ENCODE measurements at regions not wholly inside any gene's neighbourhood (a gene's known extent, or its start where the extent isn't known, plus 50 kb on each side); places are given as distances from the start of the nearest gene placed in this dataset.
"Not testable (repeated sequence)": the region's sequence is repeated elsewhere in the genome, so short reads cannot be mapped to it uniquely, and the experiment has no call there.

DNA sequence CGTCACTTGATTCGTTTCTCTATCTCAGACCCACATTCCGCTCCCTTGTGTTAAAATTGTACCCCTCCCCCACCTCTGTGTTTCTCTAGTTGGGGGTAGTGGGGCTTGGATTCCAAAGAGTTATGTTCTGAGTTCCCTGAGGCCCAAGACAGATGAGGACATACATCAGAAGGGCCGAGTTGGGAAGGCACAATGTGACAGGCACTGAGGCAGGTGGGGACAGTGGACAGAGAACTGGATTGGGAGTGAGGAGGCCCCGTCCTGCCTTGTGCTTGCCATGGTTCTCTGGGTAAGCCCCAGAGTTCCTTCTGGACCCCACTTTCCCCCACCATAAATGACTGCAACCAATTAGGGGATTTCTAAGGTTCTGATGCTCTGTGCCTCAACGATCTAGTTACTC lies 80.5 kb upstream of the ETV3 start:
- Mint-ChIP-seq H3K27ac (no peak overlapping the region), H3K4me1 (ENCODE audit: low read depth) (no peaks in the 10 kb centered on the region), H3K36me3 (ENCODE audit: low read depth) (no peaks in the 10 kb centered on the region), H3K9me3 (peaks cover 11% of the 10 kb centered on the region), H3K4me3 (no peak overlapping the region), H3K27me3 (ENCODE audit: low read depth) (peaks cover 29% of the 10 kb centered on the region)

DNA sequence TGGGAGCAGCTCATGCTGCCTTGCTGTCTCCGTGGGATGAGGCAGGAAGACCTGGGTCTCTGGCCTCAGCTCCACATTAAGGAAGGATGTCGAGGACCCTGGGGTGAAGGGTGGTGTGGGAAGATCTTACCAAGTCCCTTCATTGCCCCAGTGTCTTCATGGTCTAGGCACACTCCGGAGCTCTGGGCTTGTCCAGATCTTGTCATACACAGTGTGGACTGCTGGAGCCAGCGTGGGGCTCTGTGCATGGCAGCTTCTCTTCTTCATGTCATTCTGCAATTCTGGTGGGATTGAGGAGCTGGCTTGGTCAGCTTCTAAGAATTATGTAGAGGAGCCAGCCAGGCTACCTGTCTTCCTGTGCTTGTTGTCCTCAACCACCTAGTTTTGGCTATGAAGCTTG lies 79.3 kb upstream of the ETV3 start:
- Mint-ChIP-seq H3K4me1 (ENCODE audit: low read depth) (no peaks in the 10 kb centered on the region), H3K4me3 (no peak overlapping the region), H3K9me3 (peaks cover 23% of the 10 kb centered on the region), H3K36me3 (ENCODE audit: low read depth) (no peaks in the 10 kb centered on the region), H3K27me3 (ENCODE audit: low read depth) (peaks cover 32% of the 10 kb centered on the region), H3K27ac (no peak overlapping the region)

DNA sequence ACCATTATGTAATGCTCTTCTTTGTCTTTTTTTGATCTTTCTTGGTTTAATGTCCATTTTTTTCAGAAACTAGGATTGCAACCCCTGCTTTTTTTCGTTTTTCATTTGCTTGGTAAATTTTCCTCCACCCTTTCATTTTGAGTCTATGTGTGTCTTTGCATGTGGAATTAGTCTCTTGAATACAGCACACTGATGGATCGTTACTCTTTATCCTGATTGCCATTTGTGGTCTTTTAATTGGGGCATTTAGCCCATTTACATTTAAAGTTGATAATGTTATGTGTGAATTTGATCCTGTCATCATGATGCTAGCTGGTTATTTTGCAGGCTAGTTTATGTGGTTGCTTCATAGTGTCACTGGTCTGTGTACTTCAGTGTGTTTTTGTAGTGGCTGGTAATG lies 75.6 kb upstream of the ETV3 start:
- Mint-ChIP-seq H3K27me3 (ENCODE audit: low read depth) (peaks cover 29% of the 10 kb centered on the region), H3K9me3 (peaks cover 24% of the 10 kb centered on the region), H3K4me1 (ENCODE audit: low read depth) (no peaks in the 10 kb centered on the region), H3K36me3 (ENCODE audit: low read depth) (no peaks in the 10 kb centered on the region), H3K4me3 (no peak overlapping the region), H3K27ac (no peak overlapping the region)

DNA sequence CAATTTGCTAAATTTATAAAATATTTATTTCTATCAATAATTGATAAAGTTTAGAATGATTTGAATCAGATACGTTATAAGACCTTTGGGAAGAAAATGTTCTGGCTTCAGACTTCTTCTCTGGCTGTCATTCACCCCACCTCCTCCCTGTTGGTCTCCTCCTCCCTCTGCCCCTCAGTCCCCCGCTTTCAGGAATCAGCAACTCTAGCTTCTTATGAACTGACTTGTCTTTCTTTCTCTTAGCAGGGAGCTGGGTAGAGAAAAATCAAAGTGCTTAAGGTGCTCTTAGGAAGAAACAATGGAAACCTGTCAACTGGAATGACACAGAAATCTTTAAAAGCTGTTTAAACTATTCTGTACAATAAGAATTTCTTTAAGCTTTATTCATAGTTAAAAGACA lies 71.3 kb upstream of the ETV3 start:
- Mint-ChIP-seq H3K4me3 (no peak overlapping the region), H3K27me3 (ENCODE audit: low read depth) (peaks cover 32% of the 10 kb centered on the region), H3K27ac (no peak overlapping the region), H3K4me1 (ENCODE audit: low read depth) (no peaks in the 10 kb centered on the region), H3K36me3 (ENCODE audit: low read depth) (no peaks in the 10 kb centered on the region), H3K9me3 (peaks cover 20% of the 10 kb centered on the region)

DNA sequence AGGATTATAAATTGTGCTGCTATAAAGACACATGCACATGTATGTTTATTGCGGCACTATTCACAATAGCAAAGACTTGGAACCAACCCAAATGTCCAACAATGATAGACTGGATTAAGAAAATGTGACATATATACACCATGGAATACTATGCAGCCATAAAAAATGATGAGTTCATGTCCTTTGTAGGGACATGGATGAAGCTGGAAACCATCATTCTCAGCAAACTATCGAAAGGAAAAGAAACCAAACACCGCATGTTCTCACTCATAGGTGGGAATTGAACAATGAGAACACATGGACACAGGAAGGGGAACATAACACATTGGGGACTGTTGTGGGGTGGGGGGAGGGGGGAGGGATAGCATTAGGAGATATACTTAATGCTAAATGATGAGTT lies 67.8 kb upstream of the ETV3 start:
- peaks cover 16% of the 10 kb centered on the region for H3K27me3 Mint-ChIP-seq (ENCODE audit: low read depth)
- H3K27ac Mint-ChIP-seq; H3K9me3 Mint-ChIP-seq; H3K36me3 Mint-ChIP-seq (ENCODE audit: low read depth); H3K4me1 Mint-ChIP-seq (ENCODE audit: low read depth); H3K4me3 Mint-ChIP-seq: not testable (repeated sequence)

DNA sequence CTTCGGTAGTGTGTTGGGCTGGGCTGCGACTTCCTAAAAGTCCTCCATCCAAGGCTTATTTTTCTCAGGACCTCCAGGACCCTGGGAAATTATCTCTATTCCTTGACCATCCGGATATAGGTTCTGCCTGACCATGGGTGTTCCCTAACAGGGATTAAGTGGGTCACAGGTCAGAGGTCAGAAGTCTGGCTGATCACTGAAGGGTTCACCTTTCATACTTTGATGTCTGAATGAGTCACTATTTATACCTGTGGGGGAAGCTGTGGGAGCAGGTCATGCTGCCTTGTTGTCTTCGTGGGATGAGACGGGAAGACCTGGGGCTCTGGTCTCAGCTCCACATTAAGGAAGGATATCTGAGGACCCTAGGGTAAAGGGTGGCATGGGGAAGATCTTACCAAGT lies 65.0 kb upstream of the ETV3 start:
- H3K27ac Mint-ChIP-seq, result no peak overlapping the region
- H3K36me3 Mint-ChIP-seq (ENCODE audit: low read depth), result no peaks in the 10 kb centered on the region
- no peaks in the 10 kb centered on the region for H3K4me1 Mint-ChIP-seq (ENCODE audit: low read depth)
- H3K4me3 Mint-ChIP-seq, result no peak overlapping the region
- H3K9me3 Mint-ChIP-seq, result no peaks in the 10 kb centered on the region
- peaks cover 13% of the 10 kb centered on the region for H3K27me3 Mint-ChIP-seq (ENCODE audit: low read depth)

DNA sequence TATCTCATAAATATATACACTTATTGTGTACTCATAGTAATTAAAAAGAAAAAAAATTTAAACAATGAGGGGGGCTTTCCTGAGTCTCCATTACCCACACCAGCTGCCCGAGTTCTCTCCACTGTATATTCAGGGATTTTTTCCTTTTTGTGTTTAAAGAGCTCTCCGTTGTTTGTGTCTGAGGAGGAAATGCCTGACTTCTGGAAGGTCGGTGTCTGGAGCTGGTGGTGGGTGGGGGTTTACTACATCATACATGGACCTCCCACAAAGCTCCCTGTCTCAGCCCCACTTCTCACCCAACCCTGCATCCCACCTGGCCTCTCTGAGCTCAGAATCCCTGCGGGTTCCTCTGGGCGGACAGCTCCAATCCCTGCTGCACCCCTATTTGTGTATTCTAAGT lies 64.1 kb upstream of the ETV3 start:
- Mint-ChIP-seq H3K27ac (no peak overlapping the region), H3K36me3 (ENCODE audit: low read depth) (no peaks in the 10 kb centered on the region), H3K9me3 (no peaks in the 10 kb centered on the region), H3K4me3 (no peak overlapping the region), H3K4me1 (ENCODE audit: low read depth) (no peaks in the 10 kb centered on the region), H3K27me3 (ENCODE audit: low read depth) (peaks cover 12% of the 10 kb centered on the region)

DNA sequence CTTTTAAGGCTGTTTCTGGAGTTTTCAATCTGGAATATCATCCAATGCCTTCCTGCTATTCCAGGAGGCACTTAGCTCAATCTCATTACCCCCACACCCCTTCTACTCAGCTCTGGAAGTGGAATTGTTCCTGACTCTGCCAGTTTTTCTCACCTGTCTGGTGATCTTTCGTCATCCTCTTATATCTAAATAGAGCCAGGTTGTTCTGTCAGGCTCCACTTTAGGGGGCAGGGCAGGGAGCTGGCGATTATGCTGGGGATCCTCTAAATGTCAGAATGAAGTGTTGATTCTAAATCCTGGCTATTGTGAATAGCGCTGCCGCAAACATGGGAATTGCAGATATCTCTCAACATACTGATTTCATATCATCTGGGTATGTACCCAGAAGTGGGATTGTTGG lies 63.6 kb upstream of the ETV3 start:
- Mint-ChIP-seq H3K27me3 (ENCODE audit: low read depth) (peaks cover 12% of the 10 kb centered on the region), H3K4me1 (ENCODE audit: low read depth) (no peaks in the 10 kb centered on the region), H3K36me3 (ENCODE audit: low read depth) (no peaks in the 10 kb centered on the region), H3K9me3 (no peaks in the 10 kb centered on the region), H3K27ac (no peak overlapping the region), H3K4me3 (no peak overlapping the region)

DNA sequence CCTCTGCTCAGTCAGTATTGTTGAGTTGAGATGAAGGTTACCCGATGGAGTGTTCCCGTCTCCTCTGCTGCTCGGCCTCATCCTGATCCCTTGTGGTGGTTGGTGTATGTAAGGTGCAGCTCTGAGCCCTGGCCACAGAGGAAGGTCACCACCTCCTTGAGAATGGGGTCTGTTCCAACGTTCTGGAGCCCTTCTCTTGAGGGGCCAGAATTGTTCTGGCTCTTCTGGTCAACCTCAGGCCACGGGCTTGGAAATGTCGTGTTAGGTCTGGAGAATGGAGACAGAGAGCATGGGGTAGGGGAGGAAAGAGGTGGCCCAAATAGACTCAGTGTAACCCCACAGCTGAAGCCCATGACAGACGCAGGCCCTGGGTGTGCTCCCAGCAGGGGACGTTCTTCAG lies 62.3 kb upstream of the ETV3 start:
- Mint-ChIP-seq H3K27me3 (ENCODE audit: low read depth) (peaks cover 22% of the 10 kb centered on the region), H3K27ac (no peak overlapping the region), H3K4me1 (ENCODE audit: low read depth) (no peaks in the 10 kb centered on the region), H3K9me3 (no peaks in the 10 kb centered on the region), H3K36me3 (ENCODE audit: low read depth) (no peaks in the 10 kb centered on the region), H3K4me3 (no peak overlapping the region)

DNA sequence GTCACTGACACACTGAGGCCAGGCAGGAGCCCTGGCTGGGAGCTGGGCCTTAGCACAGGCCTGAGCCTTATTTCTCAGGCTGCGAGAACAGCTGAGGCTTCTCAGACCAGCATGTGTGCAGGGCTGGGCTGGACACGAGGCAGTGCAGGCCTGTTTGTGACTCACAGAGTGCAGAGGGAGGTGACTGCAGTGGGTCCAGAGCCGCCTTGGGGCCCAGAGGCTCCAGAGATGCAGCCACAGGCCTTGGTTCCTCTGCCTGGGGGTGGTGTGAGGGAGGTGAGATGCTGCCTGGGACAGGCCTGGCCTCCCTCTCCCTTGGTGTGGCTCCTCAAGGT lies 61.2 kb upstream of the ETV3 start:
- Mint-ChIP-seq H3K27ac (no peak overlapping the region), H3K36me3 (ENCODE audit: low read depth) (no peaks in the 10 kb centered on the region), H3K4me1 (ENCODE audit: low read depth) (no peaks in the 10 kb centered on the region), H3K9me3 (no peaks in the 10 kb centered on the region), H3K27me3 (ENCODE audit: low read depth) (peaks cover 18% of the 10 kb centered on the region), H3K4me3 (no peak overlapping the region)

DNA sequence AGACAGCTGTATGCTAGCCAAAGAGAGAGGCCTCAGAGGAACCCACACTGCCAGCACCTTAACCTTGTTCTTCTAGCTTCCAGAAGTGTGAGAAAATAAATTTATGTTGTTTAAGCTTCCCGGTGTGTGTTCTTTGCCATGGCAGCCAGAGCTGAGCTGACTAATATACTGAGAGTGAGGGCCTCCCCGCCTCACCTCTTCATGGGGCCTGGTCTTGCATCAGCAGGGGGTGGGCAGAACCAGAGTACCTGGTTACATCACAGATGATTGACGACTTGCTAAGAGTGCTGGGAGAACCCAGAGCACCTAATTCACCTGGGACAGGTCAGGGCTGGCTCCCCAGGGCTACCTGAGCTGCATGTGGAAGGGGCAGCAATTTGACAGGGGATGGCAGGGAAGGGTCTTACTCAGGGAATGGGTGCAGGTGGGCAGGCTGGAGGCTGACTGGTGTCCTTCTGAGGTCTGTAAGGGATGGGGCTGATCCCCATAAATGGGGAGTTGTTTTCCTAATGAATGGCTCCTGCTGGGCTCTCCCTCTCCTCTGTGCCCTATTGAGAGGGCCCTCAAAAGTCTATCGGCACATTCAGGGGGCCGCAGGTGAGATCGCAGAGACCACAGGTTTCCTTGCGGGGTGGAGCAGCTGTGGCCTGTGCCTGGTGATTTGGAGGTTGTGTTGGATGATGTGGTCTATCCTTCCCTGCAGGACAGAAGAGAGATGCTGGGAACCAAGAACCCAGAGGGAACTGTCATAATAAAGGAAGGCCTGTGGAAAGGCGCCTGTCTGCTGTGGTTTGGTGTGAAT lies 60.6 kb upstream of the ETV3 start:
- Mint-ChIP-seq H3K27ac (no peak overlapping the region), H3K9me3 (no peaks in the 10 kb centered on the region), H3K4me1 (ENCODE audit: low read depth) (no peaks in the 10 kb centered on the region), H3K36me3 (ENCODE audit: low read depth) (no peaks in the 10 kb centered on the region), H3K4me3 (no peak overlapping the region), H3K27me3 (ENCODE audit: low read depth) (peaks cover 21% of the 10 kb centered on the region)

DNA sequence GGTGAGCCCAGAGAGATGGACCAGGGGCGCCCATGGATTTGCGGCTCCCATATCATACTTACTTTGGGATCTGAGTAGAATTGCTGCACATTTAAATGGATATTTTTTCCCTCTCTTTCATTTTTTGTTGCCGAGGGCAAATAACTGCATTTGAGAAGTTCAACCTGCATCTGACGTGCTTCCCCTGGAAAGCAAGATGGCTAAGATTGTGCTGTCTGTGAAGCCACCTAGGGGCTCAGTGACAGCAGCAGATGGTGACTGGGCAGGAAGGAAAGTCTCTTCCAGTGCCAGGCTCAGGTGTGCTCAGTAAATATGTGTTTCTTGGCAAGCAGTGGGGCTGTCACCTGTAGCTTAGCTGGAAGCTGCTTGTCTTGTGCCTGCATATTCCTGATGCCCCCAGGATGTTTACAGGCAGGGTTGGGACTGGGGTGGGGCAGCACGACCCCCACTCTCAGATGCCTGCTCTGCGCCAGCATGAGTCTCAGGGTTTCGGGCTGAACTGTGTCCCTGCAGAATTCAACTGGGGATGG lies 59.8 kb upstream of the ETV3 start:
- Mint-ChIP-seq H3K27ac (no peak overlapping the region), H3K27me3 (ENCODE audit: low read depth) (peaks cover 30% of the 10 kb centered on the region), H3K4me1 (ENCODE audit: low read depth) (no peaks in the 10 kb centered on the region), H3K36me3 (ENCODE audit: low read depth) (no peaks in the 10 kb centered on the region), H3K9me3 (no peaks in the 10 kb centered on the region), H3K4me3 (no peak overlapping the region)

DNA sequence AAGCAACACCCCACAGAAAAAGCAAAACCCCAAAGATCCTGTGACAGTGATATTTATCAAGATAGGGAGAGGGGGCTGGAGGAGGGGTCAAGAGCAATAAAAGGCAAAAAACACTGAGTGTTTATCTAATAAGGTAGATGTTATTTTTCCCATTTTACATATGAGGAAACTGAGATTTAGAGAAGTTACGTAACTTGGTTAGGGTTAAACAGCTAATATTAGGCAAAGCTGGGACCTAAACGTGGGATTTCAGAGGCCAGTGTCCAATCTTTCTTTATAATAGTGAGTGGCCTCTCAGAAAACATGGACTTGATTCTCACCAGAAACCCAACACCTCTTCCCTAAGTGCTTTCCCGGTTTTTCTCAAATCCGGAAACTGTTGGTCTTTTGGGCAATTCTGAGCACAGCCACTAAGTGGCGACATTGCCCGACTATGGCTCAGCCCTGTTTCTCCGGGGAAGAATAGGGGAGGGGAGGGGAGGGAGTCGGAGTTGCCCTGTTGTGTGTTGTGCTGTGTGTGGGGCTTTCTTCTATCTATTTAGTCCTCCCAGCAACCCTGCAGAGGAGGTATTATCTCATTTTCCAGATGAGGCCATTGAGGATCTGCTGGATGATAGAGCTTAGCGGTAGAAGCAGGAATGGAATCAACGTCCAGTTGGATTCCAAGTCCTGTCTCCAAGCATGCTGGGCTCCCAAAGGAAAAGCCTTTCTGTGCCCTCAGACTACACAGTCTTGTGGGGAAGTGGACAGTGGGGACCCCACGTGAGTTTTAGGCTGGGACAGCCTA lies 58.7 kb upstream of the ETV3 start:
- not testable (repeated sequence) for H3K9me3 Mint-ChIP-seq; H3K4me3 Mint-ChIP-seq; H3K4me1 Mint-ChIP-seq (ENCODE audit: low read depth); H3K36me3 Mint-ChIP-seq (ENCODE audit: low read depth); H3K27ac Mint-ChIP-seq
- peaks cover 40% of the 10 kb centered on the region for H3K27me3 Mint-ChIP-seq (ENCODE audit: low read depth)

DNA sequence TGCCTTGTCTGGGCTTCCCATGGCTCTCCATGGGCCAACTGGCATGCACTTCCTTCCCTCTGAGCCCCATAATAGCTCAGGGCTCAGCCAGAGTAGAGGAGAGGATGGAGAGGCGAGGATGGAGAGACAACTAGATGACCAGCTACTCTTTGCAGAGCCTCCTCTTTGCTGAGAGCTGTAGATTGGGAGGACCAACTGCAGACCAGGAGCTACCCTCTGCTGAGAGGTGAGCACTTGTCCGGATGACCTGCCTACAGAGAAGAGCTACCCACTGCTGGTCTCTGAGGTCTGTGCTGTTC lies 58.0 kb upstream of the ETV3 start:
- peaks cover 47% of the 10 kb centered on the region for H3K27me3 Mint-ChIP-seq (ENCODE audit: low read depth)
- H3K9me3 Mint-ChIP-seq, result no peaks in the 10 kb centered on the region
- no peak overlapping the region for H3K27ac Mint-ChIP-seq
- no peaks in the 10 kb centered on the region for H3K4me1 Mint-ChIP-seq (ENCODE audit: low read depth)
- no peaks in the 10 kb centered on the region for H3K36me3 Mint-ChIP-seq (ENCODE audit: low read depth)
- H3K4me3 Mint-ChIP-seq, result no peak overlapping the region

DNA sequence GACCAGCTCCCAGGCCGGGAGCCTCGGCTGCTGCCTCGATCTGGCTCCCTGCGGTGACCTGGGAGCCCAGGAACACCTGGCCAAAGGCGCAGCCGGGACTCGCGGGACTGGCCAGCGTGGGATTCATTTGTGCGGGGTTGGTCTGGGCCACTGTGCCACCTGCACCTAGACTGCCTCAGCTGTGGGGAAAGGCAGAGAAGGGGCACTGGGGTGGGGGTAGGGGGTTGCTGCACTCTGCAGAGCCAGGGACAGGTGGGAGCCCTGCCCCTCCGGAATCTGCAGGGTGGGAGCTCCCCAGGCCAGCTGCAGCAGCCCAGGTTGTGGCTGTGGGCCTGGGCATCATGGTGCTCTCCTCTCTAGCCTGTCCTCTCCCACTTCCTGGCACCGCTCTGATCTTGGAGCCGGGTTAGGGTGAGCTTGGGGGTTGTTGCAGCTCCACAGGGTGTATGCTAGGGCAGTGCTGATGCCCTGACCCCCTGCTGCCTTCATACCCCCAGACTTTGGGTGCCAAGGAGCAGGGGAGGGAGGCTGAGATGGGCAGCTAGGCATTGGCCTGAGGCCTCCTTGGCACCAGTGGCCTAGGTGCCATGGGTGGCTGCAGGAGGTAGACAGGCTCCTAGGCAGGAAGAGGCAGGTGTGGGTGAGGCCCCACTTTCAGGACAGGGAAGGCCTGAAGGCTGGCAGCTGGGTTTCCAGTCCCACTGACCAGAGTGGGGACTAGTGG lies 57.5 kb upstream of the ETV3 start:
- Mint-ChIP-seq H3K27ac (no peak overlapping the region), H3K4me1 (ENCODE audit: low read depth) (no peaks in the 10 kb centered on the region), H3K36me3 (ENCODE audit: low read depth) (no peaks in the 10 kb centered on the region)

More for the DNA sequence above, 57.5 kb upstream of the ETV3 start:
- Mint-ChIP-seq H3K27me3 (ENCODE audit: low read depth) (peaks cover 44% of the 10 kb centered on the region), H3K4me3 (no peak overlapping the region), H3K9me3 (no peaks in the 10 kb centered on the region)
